GM19193 (cell line): ENCODE measurements at regions not wholly inside any gene's neighbourhood (a gene's known extent, or its start where the extent isn't known, plus 50 kb on each side); places are given as distances from the start of the nearest gene placed in this dataset.

ENCODE experiments used
- POLR2A ChIP-seq: IDR thresholded peaks from 4 replicates; pipeline ENCODE4 v1.6.1; 2011; ENCODE audit not compliant: insufficient read depth, insufficient read length; ENCODE audit errors: extremely low read depth

DNA sequence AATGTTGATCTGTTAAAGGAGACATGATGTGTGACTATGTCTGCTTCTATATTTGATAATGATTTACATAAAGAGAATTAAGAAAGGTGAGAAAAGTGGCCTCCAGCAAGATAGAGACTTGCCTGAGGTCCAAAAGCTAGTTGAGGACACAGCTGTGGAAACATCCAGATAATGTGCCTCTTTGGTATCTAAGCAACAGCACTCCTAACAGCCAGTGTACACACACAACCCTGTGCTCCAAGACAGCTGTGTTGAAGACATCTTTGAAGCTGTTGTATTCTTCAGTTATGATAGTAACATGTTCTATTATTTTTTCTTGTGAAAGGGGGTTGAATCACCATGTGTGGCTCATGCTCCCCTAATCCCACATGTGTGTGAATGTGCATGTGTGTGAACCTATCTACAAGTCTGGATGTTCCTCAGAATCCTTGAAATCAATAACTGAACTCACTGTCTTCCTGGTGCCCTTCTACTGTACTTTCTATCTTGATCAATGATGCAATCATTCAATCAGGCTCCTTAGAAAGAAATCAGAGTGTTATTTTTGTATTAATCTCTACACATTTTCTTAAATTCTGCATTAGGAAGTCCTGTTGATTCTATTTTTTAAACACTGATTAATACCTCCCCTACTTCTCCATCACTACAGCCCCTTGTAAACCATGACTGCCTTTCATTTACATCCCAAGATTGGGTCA is 116.7 kb upstream of the SSTR4 start:
- no peak for TF ChIP-seq POLR2A

DNA sequence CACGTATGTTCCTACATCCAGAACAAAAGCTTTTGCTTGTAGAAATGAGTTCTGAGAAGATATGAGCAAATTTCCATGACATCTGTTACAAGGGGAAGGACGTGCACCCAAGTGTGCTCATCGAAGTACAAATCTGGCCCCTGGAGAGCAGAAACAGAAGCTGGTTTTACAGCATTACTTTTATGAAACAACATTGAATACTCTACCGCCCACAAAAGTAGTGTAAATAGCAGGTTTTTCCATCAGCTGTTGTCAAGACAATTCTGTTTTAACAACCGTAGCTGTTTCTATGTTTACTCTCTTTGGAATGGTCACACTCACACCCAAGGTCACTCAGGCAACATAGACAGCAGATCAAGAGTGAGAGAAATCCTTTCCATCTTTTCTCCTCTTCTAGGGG is 114.2 kb upstream of the SSTR4 start:
- no peak for TF ChIP-seq POLR2A

DNA sequence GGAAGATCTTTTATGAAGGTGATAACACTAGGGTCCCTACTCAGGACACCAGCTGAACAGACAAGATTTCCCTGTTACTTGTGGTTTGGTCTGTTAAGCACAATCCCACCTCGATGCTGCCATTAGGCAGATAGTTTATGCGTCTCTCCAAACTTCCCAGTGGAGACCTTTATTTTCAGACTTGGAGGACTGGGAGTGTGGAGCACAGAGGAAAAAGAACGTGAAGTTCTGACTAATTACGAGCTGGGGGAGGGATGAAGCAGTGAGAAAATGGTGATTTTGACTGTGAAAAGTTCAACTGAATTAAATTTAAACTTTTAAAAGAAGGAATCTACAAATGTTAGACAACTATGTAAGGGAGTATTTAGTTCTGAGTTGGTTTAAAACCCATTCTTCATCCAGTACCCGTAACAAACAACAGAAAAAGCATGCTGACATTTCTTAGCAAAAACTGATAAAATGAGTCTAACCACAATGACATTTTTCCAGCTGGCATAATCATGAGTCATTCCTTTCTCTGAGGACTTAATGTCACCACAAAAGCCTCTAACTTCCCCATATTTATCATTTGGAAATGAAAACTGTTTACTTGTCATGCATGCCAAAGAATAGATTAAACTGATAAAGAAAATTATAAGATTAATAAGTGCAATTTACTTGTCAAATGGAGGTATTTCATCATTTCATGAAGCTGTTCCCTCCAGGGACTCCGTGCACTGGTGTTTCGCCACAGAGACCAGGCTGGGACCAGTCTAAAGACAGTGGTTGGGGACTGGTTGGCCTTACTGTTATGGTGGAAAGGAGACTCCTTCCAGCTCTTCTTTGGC is 113.3 kb upstream of the SSTR4 start:
- TF ChIP-seq POLR2A = no peak

DNA sequence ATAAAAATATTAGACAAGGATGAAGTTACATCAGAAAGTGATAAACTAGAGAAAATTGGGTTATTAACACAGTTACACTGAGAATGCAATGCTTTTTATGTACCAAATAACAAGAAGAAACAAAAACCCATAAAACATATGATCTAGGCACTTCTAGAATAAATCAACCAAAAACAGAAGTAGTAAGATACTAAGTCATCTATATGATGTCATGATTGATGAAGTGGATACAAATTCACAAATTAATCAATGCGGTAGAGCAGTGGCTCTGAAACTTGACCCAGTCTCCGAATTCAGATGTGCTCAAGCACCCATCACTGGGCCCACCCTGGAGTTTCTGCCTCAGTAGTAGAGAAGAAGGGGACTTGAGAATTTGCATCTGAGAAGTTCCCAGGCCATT is 112.1 kb upstream of the SSTR4 start:
- no peak for TF ChIP-seq POLR2A

DNA sequence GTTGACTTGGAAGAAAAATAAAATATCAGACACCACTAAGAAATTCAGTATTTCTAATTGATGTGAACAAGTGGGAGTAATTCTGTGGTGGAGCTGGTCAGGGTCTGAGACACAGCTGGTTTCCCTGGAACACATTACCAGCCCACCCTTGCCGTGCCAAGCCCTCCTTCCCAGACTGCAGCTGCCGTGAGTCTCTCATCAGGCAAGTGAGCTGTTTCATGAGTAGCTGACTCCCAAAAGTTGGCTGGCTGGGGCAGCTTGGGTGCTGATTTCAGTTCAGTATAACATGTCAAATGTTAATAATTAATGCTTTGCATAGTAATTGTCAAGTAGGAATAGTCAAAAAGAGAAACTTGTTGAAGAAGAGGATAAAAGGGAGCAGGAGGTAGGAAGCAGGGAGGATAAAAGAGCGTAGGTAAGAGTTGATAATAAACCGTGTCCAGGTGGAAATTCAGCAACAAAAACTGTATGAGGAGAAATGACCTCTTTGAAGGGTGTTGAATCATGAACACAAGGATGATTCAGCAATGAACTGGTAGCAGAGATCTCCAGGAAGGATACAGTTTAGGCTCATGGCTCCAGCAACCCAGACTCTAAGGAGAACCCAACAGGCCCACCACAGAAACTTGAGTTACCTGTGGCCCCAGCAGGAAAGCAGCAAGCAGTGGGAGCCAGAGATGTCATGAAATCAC is 110.9 kb upstream of the SSTR4 start:
- TF ChIP-seq POLR2A = no peak

DNA sequence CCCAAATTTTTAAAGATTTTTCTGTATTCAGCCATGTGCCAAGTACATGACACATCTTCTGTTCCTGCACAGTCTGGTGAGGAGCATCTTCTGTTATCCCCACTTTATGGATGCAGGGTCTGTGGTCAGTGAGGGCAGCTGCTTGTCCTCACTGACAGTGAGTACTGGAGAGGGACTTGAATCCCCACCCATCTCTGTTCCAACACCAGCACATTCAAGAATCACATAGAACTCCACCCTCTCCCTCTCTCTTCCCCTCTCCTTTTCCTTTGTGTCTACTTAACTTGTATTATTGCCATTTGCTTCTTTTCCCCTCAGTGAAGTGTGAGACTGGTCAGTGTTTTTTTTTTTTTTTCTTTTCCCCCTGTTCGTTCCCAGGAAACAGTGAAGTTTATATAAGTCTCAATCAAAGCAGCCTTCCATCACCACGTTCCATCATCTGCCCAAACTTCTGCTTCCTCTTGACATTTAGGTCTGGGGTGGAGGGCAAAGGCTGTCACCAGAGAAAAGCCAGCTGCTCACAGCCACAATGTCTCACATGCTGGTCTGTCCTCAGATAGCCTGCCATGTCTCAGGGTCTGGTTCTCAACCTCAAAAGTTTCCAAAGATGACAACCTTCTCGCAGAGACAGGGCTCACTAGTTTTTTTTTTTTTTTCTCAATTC is 110.0 kb upstream of the SSTR4 start:
- no peak for TF ChIP-seq POLR2A

DNA sequence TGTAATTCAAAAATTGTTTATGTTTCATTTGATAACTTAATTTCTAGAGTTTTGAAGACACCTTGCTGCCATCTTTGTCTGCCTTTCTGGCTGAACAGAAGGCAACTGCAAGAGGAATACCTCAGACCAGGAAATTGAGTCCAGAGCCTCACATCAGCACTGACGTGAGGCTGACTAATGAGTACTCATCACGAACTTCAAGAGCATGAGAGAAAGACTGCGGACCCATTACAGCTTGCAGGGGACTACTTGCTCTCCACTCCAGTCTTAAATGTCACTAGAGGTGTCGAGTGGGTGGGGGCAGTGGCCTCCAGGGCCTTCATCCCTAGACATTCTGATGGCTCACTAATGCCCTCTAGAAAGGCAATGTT is 109.5 kb upstream of the SSTR4 start:
- TF ChIP-seq POLR2A = no peak

DNA sequence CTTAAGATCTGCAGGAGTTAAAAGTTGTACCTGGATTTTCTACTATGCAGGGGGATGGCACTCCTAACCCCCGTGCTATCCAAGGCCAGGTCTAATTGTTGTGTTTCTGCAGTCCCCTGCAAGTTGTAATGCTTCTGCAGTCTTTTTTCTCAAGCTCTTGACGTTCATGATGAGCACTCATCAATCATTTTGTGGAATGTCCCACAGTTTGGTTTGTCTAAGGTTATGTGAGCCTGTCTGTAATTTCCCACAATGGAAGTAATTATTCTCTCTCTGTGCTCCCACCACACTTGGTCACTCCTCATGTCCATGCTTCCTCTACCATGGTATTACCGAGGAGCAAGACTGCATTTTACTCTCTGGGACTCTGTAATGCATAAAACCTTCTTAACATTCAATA is 107.6 kb upstream of the SSTR4 start:
- TF ChIP-seq POLR2A = no peak

DNA sequence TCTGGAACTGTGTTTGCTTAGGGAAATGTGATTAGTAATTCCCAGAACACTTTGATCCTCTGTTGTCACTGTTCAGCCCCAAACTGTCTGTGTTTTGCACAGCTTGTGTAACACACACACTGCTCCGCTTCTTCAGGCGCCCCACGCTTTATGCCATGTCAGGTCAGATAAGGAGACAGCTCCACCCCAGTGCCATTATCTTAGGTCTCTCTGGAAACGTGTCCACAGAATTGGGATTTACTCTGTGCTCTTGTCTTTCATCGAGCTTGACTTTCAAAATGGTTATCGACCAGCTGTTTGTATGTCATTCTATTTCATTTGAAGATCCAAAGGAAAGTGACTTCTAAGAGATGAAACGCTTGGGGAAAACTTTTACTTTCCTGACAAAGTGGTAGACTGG is 106.4 kb upstream of the SSTR4 start:
- TF ChIP-seq POLR2A = no peak

DNA sequence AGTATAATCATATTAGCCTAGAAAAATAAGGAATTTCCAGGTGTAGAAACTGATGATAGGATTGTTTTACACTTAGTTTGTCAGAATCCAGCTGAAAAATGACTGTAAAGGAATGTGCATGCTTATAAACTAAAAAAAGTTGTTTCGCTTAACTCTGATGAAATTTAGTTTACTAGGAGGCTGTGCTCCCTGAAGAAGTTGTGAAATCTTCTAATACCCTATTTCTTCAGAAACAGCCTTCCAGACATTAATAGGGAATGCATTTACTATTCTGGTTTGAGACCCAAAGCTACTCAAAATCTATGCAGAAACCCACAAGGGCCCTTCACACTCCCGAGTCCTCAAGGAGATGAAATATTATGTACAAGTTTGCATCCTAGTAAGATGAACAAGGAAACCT is 105.5 kb upstream of the SSTR4 start:
- TF ChIP-seq POLR2A = no peak

DNA sequence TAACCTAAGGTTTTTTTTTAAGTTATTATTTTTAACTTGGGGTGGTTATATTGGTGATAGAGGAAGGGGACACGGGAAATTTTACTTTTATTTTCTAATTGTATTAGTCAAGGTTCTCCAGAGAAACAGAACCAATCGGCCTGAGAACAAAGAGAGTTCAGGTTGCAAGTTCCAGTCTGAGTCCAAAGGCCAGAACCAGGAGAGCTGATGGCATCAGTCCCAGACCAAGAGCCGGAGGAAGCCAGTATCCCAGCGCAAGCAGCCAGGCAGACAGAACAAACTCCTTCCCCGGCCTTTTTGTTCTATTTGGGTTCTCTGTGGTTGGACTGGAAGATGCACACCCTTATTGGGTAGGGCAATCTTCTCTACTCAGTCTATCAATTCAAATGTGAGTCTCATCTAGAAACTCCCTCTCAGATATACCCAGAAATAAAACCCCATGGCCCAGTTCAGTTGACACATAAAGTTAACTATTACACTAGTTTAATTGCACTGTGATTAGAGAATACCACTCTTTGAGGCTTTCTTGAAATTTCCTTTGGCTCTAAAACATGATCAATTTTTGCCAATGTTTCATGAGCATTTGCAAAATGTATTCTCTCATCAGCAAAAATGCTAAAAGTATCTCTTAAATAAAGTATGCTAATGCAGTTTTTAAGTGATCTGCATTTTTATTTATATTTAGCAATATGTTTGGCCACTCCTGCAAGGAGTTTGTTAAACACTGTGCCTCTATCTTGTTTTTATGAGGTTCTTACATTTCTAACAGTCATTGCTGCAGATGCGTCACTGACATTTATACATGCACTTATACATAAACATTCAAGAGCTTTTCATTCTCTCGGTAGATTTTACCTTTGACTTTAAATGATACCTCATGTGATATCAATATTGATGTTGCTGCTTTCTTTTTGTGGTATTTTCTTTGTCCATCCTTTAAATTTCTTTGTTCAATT is 103.2 kb upstream of the SSTR4 start:
- no peak for TF ChIP-seq POLR2A

DNA sequence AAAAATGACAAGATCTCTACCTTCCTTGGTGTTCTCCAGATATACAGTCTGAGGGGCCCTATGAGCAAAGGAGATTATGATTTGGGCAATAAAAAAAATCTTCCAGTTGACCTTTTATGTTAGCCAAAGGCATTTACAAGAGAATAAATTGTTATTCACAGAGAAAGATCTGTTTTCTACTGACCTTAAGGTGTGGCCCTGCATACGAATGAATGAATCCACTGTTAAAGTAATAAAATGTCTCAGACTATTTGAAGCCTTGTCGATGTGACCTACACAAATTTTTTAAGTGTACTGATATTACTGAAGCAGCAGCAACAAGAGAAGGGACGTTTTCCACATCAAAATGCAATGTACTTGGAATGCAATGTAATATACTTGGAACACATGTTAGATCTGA is 95.9 kb upstream of the SSTR4 start:
- no peak for TF ChIP-seq POLR2A

DNA sequence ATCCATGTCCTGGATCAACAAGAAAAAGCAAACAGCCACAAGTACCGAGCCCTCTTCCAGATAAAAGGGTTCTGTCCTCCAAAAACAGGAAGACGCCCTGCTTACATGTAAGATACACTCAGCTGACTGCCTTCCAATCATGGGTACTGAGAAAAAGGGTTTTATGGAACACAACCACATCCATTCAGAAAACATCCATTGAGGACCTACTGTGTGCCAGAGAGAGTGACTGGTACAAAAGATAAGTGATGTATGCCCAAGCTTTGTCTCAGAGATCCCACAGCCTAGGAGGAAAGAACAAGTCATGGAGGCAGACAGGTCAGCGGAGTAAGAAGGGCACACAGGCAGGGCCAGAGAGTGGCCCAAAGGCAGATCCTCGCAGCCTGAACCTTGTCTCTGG is 94.8 kb upstream of the SSTR4 start:
- no peak for TF ChIP-seq POLR2A

DNA sequence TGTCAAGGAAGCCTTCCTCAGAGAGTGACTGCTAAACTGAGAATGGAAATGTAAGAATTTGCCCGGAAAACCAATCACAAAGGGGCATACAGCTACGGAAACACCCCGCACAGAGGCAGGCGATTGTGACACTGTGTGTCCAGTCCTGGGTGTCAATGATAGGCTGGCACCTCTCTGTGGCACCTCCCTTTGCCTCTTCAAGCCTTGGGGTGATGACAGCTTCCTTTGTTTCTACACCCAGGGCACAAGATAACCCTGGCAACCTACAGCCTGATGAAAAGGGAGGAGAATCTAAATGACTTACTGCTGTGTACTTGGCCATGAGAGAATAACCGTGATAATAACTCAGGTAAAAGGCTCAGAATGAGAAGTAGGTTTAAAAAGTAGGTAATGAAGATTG is 93.6 kb upstream of the SSTR4 start:
- TF ChIP-seq POLR2A = no peak
